ENCODE measurements at regions not wholly inside any gene's neighbourhood (a gene's known extent, or its start where the extent isn't known, plus 50 kb on each side); places are given as distances from the start of the nearest gene placed in this dataset.
"Not testable (repeated sequence)": the region's sequence is repeated elsewhere in the genome, so short reads cannot be mapped to it uniquely, and the experiment has no call there.

DNA sequence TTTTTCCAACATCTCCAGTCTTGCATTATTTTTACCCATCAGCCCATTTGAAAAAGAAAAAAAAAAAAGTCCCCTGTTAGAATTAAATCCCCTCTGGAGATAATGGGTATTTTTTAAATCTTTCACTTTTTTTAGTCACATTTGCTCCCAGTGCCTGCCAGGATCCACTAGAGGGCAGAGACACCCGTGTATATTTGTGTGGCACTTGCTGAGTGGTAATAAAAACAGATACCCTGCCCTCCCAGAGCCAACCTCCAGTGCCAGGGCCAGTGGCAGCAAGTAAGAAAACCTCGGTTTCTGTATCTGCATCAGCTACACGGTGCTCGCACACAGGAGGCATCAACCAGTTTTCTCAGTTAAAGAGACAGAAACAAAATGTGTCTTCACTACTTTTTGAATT is 135.1 kb upstream of the DUSP22 start:
- TF ChIP-seq, protein P1, sequence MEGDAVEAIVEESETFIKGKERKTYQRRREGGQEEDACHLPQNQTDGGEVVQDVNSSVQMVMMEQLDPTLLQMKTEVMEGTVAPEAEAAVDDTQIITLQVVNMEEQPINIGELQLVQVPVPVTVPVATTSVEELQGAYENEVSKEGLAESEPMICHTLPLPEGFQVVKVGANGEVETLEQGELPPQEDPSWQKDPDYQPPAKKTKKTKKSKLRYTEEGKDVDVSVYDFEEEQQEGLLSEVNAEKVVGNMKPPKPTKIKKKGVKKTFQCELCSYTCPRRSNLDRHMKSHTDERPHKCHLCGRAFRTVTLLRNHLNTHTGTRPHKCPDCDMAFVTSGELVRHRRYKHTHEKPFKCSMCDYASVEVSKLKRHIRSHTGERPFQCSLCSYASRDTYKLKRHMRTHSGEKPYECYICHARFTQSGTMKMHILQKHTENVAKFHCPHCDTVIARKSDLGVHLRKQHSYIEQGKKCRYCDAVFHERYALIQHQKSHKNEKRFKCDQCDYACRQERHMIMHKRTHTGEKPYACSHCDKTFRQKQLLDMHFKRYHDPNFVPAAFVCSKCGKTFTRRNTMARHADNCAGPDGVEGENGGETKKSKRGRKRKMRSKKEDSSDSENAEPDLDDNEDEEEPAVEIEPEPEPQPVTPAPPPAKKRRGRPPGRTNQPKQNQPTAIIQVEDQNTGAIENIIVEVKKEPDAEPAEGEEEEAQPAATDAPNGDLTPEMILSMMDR (IDR thresholded peaks at IDR 0.05) = peak; percentile 29
- TF ChIP-seq EZH2 (IDR thresholded peaks at IDR 0.05; ENCODE audit: borderline replicate concordance, insufficient read depth, low read depth, low read length, poor library complexity, severe bottlenecking) = not testable (repeated sequence)

Data from B cell (primary cell).